ENCODE measurements at regions not wholly inside any gene's neighbourhood (a gene's known extent, or its start where the extent isn't known, plus 50 kb on each side); places are given as distances from the start of the nearest gene placed in this dataset.

DNA sequence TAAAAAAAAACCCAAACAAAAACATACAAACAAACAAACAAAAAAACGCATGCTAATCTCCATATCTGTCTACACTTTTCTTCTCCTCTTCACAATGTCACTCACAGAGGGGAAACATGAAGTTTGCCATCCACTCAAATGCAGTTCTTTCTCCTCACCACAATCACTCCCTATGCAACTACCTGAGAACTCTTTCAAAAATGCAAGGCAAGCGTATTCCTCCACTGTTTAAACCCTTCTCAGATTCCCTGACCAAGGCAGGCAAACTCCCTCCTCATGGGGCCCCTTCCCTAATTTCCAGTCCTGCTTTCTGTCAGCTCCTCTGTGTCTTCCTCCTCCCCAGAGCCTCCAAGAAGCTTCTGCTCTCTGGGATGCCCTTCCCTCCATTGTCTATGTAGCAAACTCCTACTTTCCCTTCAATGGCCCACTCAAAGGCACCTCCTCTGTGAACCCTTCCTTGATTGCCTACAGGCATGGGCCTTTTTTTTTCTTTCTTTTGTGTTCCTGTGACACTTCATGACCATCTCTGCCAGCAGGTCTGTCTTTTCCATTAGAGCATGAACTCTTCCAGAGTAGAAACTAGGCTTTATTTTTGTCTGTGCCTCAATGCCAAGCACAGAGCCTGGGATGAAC lies 143.8 kb upstream of the SLC1A4 start:
- Histone ChIP-seq H3K36me3 (ENCODE audit: control insufficient read depth, insufficient read depth, low read length) (no peaks in the 10 kb centered on the region), H3K9me3 (ENCODE audit: control insufficient read depth, insufficient read depth, low read length) (no peaks in the 10 kb centered on the region)

DNA sequence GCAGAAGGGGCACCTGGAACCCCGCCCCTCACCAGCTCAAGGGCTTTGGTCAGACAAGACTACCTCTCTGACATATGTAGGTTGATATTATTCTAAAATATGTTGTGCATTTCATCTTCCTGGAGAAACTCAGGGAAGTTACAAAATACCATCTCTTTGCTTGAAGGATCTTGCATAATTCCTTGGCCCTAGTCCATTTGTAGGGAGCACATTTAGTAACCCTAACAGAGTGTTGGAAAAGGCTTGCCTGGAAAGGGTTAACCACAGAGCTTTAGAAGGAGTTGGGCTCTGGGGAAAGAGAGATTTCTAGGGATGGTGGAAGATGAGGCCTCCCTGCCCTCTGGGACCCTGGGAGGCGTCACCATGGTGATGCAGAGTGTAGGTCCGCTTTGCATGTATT lies 143.0 kb upstream of the SLC1A4 start:
- H3K36me3 ChIP-seq (ENCODE audit: control insufficient read depth, insufficient read depth, low read length): no peaks in the 10 kb centered on the region
- H3K27ac ChIP-seq (ENCODE audit: low read depth, low read length): no peak overlapping the region
- 8% methylated on average over 2 of the region's 3 CpGs for WGBS (ENCODE audit: insufficient coverage)
- no peaks in the 10 kb centered on the region for H3K4me1 ChIP-seq (ENCODE audit: control insufficient read depth, insufficient read depth, low read length)
- no peak for DNase-seq (ENCODE audit: low read depth in 4 of 6, low spot score in 6 of 6)
- no peak overlapping the region for H3K4me3 ChIP-seq (ENCODE audit: low read depth, low read length)
- H3K9me3 ChIP-seq (ENCODE audit: control insufficient read depth, insufficient read depth, low read length): no peaks in the 10 kb centered on the region
- H3K27me3 ChIP-seq (ENCODE audit: control insufficient read depth, insufficient read depth, low read length): no peaks in the 10 kb centered on the region

More for the DNA sequence above, 143.8 kb upstream of the SLC1A4 start:
- WGBS (ENCODE audit: insufficient coverage): 97% methylated on average over 2 of the region's 2 CpGs
- Histone ChIP-seq H3K4me3 (ENCODE audit: low read depth, low read length) (no peak overlapping the region), H3K27me3 (ENCODE audit: control insufficient read depth, insufficient read depth, low read length) (no peaks in the 10 kb centered on the region), H3K4me1 (ENCODE audit: control insufficient read depth, insufficient read depth, low read length) (no peaks in the 10 kb centered on the region), H3K27ac (ENCODE audit: low read depth, low read length) (no peak overlapping the region)
- DNase-seq (ENCODE audit: low read depth in 4 of 6, low spot score in 6 of 6): no peak

DNA sequence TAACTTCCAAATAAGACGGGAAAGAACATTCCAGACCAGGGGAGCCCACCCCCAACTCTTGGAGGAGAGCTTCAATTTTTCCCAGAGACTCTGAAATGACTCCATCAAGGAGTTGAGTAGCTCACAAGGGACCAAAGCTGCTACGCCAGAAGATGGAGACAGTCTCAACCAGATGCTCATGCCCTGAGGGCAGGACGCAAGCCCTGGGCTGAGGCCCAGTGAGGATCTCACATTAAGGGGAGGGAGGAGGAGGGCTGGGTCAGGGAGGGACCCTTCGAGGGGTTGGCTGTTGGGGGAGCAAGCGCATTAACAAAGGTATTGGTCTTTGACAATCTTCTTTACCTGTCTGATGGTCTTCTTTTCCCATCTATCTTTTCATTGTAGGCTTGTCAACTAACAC lies 141.3 kb upstream of the SLC1A4 start:
- H3K9me3 ChIP-seq (ENCODE audit: control insufficient read depth, insufficient read depth, low read length): no peaks in the 10 kb centered on the region
- no peak for DNase-seq (ENCODE audit: low read depth in 4 of 6, low spot score in 6 of 6)
- H3K4me1 ChIP-seq (ENCODE audit: control insufficient read depth, insufficient read depth, low read length): no peaks in the 10 kb centered on the region
- H3K27ac ChIP-seq (ENCODE audit: low read depth, low read length): no peak overlapping the region
- no peak overlapping the region for H3K4me3 ChIP-seq (ENCODE audit: low read depth, low read length)
- WGBS (ENCODE audit: insufficient coverage): 85% methylated on average over 2 of the region's 5 CpGs
- H3K36me3 ChIP-seq (ENCODE audit: control insufficient read depth, insufficient read depth, low read length): no peaks in the 10 kb centered on the region
- H3K27me3 ChIP-seq (ENCODE audit: control insufficient read depth, insufficient read depth, low read length): no peaks in the 10 kb centered on the region

DNA sequence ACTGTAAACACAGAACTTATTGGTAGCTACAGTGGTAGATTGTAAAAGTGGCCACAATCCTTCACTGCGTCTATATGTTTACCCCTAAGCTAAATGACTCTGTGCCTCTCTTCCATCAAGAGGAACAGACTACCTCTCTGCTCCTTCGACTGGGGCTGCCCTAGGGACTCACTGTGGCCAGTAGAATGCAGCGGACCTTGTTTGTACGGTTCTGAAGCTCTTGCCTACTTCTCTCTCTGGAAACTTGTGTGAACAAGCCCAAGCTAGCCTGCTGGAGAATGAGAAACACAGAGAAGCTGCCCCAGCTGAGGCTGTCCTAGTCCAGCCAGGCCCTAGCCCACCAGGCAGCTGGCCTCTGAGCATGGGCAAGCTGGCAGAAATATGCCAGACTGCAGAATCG lies 140.8 kb upstream of the SLC1A4 start:
- no peaks in the 10 kb centered on the region for H3K9me3 ChIP-seq (ENCODE audit: control insufficient read depth, insufficient read depth, low read length)
- H3K4me3 ChIP-seq (ENCODE audit: low read depth, low read length): no peak overlapping the region
- H3K36me3 ChIP-seq (ENCODE audit: control insufficient read depth, insufficient read depth, low read length): no peaks in the 10 kb centered on the region
- DNase-seq (ENCODE audit: low read depth in 4 of 6, low spot score in 6 of 6): no peak
- H3K27ac ChIP-seq (ENCODE audit: low read depth, low read length): no peak overlapping the region
- 86% methylated on average over 4 of the region's 5 CpGs for WGBS (ENCODE audit: insufficient coverage)
- H3K4me1 ChIP-seq (ENCODE audit: control insufficient read depth, insufficient read depth, low read length): no peaks in the 10 kb centered on the region
- no peaks in the 10 kb centered on the region for H3K27me3 ChIP-seq (ENCODE audit: control insufficient read depth, insufficient read depth, low read length)

DNA sequence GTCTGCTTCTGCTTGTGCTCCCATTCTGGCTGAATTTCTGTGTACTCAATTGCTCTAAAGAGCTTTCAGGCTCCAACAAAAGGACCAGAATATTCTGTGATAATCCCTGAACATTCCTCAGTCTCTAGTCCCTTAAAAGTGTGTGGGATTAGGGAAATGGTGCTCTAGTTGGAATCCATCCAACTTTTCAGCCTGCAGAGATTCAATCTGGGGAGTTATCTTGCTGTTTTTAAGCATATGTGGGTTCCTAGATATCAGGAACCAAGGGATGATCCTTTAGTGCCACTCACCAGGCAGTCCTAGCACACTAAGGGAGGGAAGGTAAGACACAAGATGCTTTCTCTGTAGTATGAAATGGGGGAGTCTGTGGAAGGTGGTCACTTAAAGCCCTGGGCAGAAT lies 140.3 kb upstream of the SLC1A4 start:
- Histone ChIP-seq H3K4me3 (ENCODE audit: low read depth, low read length) (no peak overlapping the region), H3K36me3 (ENCODE audit: control insufficient read depth, insufficient read depth, low read length) (no peaks in the 10 kb centered on the region), H3K27ac (ENCODE audit: low read depth, low read length) (no peak overlapping the region), H3K27me3 (ENCODE audit: control insufficient read depth, insufficient read depth, low read length) (no peaks in the 10 kb centered on the region), H3K9me3 (ENCODE audit: control insufficient read depth, insufficient read depth, low read length) (no peaks in the 10 kb centered on the region), H3K4me1 (ENCODE audit: control insufficient read depth, insufficient read depth, low read length) (no peaks in the 10 kb centered on the region)
- DNase-seq (ENCODE audit: low read depth in 4 of 6, low spot score in 6 of 6): no peak

DNA sequence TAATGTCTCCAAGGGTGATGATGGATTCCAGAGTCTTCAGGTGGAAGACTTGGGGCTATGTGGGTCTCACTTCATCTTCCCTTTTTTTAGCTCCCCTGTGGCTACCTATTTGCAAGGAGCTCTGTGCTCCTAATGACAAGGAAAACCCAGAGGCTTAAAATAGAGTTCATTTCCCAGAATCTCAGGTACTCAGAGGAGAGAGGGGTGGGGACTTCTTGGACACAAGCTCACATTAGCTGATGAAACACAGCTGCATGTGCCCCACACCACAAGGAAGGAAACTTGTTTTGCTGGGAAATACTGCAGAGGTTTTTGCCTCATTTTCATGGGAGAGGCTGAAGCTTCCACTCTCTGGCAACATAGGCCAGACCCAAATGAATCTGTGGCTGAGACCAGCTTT lies 138.6 kb upstream of the SLC1A4 start:
- Histone ChIP-seq H3K27ac (ENCODE audit: low read depth, low read length) (no peak overlapping the region), H3K36me3 (ENCODE audit: control insufficient read depth, insufficient read depth, low read length) (no peaks in the 10 kb centered on the region), H3K4me3 (ENCODE audit: low read depth, low read length) (no peak overlapping the region), H3K9me3 (ENCODE audit: control insufficient read depth, insufficient read depth, low read length) (no peaks in the 10 kb centered on the region), H3K4me1 (ENCODE audit: control insufficient read depth, insufficient read depth, low read length) (no peaks in the 10 kb centered on the region), H3K27me3 (ENCODE audit: control insufficient read depth, insufficient read depth, low read length) (no peaks in the 10 kb centered on the region)
- no peak for DNase-seq (ENCODE audit: low read depth in 4 of 6, low spot score in 6 of 6)

DNA sequence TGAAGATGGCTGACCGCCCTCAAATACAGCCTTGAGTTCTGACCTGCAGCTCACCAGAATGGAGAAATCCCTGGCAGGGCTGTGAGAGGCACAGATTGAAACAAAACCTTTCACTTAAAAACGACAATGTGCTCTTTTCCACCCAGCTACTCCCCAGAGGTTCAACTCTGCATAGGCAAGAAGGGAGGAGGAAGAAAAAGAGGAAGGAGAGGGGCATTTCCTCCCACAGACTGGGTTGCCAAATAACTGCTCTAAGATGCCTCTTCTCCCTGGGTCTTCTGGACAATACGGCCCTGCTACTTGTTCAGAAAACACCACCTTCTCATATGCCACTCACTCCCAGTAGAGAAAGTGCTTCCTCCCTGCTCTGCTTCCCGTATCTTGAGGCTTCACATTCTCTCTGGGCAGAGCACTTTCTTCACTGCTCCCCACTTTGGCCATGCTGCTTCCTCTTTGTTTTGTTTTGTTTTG lies 136.4 kb upstream of the SLC1A4 start:
- Histone ChIP-seq H3K4me1 (ENCODE audit: control insufficient read depth, insufficient read depth, low read length) (peaks cover 5% of the 10 kb centered on the region), H3K27me3 (ENCODE audit: control insufficient read depth, insufficient read depth, low read length) (no peaks in the 10 kb centered on the region), H3K36me3 (ENCODE audit: control insufficient read depth, insufficient read depth, low read length) (no peaks in the 10 kb centered on the region), H3K27ac (ENCODE audit: low read depth, low read length) (no peak overlapping the region), H3K4me3 (ENCODE audit: low read depth, low read length) (no peak overlapping the region), H3K9me3 (ENCODE audit: control insufficient read depth, insufficient read depth, low read length) (no peaks in the 10 kb centered on the region)
- DNase-seq (ENCODE audit: low read depth in 4 of 6, low spot score in 6 of 6): no peak
- 87% methylated on average over 2 of the region's 4 CpGs for WGBS (ENCODE audit: insufficient coverage)

DNA sequence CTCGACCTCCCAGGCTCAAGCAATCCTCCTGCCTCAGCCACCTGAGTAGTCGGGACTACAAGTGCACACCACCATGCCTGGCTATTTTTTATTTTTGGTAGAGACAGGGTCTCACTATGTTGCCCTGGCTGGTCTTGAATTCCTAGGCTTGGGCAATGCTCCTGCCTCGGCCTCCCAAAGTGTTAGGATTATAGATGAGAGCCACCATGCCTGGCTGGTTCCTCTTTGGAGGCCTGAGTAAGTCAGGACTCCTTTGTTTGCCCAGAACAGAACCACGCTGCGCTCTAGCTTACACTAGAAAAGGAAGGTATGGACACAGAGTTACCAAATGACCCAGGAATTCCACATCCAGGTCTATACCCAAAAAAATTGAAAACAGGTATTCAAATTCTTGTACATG lies 135.9 kb upstream of the SLC1A4 start:
- H3K4me3 ChIP-seq (ENCODE audit: low read depth, low read length): no peak overlapping the region
- peaks cover 10% of the 10 kb centered on the region for H3K4me1 ChIP-seq (ENCODE audit: control insufficient read depth, insufficient read depth, low read length)
- H3K36me3 ChIP-seq (ENCODE audit: control insufficient read depth, insufficient read depth, low read length): no peaks in the 10 kb centered on the region
- H3K27me3 ChIP-seq (ENCODE audit: control insufficient read depth, insufficient read depth, low read length): no peaks in the 10 kb centered on the region
- no peak overlapping the region for H3K27ac ChIP-seq (ENCODE audit: low read depth, low read length)
- WGBS (ENCODE audit: insufficient coverage): 85% methylated on average over 5 of the region's 5 CpGs
- no peak for DNase-seq (ENCODE audit: low read depth in 4 of 6, low spot score in 6 of 6)
- no peaks in the 10 kb centered on the region for H3K9me3 ChIP-seq (ENCODE audit: control insufficient read depth, insufficient read depth, low read length)

DNA sequence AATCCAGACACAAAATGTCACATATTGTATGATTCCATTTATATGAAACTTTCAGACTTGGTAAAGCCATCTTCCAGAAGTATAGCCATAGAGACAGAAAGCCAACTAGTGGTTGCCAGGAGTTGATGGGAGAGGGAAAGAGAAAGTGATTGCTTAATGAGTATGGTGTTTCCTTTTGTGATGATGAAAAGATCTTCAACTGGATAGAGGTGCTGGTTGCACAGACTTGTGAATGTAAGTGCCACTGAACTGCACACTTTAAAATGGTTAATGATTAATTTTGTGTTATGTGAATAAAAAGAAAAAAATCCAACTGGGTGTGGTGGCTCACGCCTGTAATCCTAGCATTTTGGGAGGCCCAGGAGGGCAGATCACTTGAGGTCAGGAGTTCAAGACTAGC lies 135.3 kb upstream of the SLC1A4 start:
- H3K9me3 ChIP-seq (ENCODE audit: control insufficient read depth, insufficient read depth, low read length): no peaks in the 10 kb centered on the region
- peaks cover 3% of the 10 kb centered on the region for H3K27me3 ChIP-seq (ENCODE audit: control insufficient read depth, insufficient read depth, low read length)
- H3K36me3 ChIP-seq (ENCODE audit: control insufficient read depth, insufficient read depth, low read length): no peaks in the 10 kb centered on the region
- H3K4me1 ChIP-seq (ENCODE audit: control insufficient read depth, insufficient read depth, low read length): peaks cover 16% of the 10 kb centered on the region
- WGBS (ENCODE audit: insufficient coverage): no CpG with 5 or more reads among the region's 1 CpG
- H3K4me3 ChIP-seq (ENCODE audit: low read depth, low read length): no peak overlapping the region
- DNase-seq (ENCODE audit: low read depth in 4 of 6, low spot score in 6 of 6): no peak
- H3K27ac ChIP-seq (ENCODE audit: low read depth, low read length): no peak overlapping the region

DNA sequence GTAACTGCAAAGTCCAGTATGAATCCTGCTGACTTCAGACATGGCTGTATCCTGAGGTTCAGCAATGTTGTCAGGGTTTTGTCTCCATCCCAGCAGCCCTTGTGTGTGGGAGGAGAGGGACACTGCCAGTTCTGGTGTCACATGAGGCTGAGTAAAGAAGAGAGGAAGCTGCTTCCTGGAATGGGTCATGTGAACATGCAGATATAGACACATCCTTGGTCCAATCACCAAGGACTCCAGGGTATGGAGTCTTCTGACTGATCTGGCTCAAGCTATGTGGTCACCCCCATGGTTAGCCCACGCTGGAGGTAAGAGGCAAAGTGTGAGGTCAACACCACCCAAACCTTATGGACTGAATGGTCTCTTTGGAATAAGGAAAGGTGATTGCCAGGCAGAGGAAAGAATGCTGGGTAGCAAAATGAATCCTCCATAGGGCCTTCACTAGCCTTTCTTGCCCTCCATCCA lies 134.4 kb upstream of the SLC1A4 start:
- Histone ChIP-seq H3K27ac (ENCODE audit: low read depth, low read length) (no peak overlapping the region), H3K4me3 (ENCODE audit: low read depth, low read length) (no peak overlapping the region), H3K36me3 (ENCODE audit: control insufficient read depth, insufficient read depth, low read length) (no peaks in the 10 kb centered on the region), H3K27me3 (ENCODE audit: control insufficient read depth, insufficient read depth, low read length) (peaks cover 3% of the 10 kb centered on the region), H3K9me3 (ENCODE audit: control insufficient read depth, insufficient read depth, low read length) (no peaks in the 10 kb centered on the region), H3K4me1 (ENCODE audit: control insufficient read depth, insufficient read depth, low read length) (peaks cover 25% of the 10 kb centered on the region)
- no peak for DNase-seq (ENCODE audit: low read depth in 4 of 6, low spot score in 6 of 6)
- no CpG with 5 or more reads among the region's 1 CpG for WGBS (ENCODE audit: insufficient coverage)
